NCI-H1048 (cell line): ENCODE measurements at regions not wholly inside any gene's neighbourhood (a gene's known extent, or its start where the extent isn't known, plus 50 kb on each side); places are given as distances from the start of the nearest gene placed in this dataset.
"Not testable (repeated sequence)": the region's sequence is repeated elsewhere in the genome, so short reads cannot be mapped to it uniquely, and the experiment has no call there.

Experiments used
- DNase-seq: peaks from one replicate; lab custom pipeline; 2025; lab: John Stamatoyannopoulos, UW

- no peak for DNase-seq
Measured at GRCh38 chr7:113301983-113302382, 183.6 kb upstream of the SMIM30 start.

DNA sequence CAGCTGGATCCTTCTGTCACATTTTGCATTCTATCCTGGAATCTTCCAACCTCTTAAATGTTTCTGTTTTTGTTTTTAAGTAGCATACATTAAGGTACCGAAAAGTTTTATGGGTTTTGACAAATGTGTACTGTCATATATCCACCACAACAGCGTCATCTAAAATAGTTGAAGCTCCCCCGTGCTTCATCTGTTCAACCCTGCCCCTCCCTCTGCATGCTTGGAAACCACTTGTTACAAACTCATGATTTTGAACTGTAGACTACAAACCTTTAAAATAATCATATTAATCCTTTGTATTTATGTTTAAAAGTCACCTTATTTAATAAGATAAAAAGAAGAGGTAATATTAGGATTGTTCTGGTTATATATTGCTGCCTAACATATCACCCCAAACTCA lies 182.8 kb upstream of the SMIM30 start:
- DNase-seq, result no peak

- no peak for DNase-seq
Measured at GRCh38 chr7:113299748-113300147, 181.4 kb upstream of the SMIM30 start.

DNA sequence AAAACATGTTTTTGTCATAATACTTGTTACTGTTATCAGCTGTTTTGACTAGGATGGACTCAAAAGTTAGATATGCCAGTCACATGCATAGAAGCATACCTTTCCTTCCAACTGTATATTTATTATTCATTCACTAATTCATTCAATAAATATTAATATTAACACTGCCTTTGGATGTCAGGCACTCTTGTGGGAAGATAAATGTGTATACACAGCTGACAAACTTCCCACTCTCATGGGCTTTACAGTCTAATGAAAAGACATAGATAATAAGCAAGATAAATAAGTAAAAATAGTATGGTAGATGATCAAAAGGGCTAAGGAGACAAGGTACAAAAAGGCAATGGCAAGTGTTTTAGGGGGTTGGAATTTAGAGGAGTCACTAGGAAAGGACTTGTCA lies 180.1 kb upstream of the SMIM30 start:
- DNase-seq, result no peak

DNA sequence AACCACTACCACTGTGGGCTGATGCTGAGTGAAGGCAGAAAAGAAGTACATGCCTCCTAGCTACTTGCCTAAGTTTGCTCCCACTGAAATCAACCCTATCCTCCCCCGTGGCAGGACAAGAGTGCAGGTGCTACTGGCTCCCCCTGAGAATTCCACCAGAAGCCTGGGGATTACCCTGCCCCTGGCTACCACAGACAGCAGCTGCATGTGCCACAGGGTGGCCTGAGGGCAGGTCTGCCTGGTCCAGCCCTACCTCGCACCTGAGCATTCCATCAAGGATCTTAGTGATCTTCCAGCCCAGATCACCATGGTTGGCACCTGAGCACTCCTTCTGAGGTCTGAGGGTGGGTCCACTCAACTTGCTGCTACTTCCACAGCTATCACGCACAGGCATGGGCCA lies 176.4 kb upstream of the SMIM30 start:
- DNase-seq, result no peak

DNA sequence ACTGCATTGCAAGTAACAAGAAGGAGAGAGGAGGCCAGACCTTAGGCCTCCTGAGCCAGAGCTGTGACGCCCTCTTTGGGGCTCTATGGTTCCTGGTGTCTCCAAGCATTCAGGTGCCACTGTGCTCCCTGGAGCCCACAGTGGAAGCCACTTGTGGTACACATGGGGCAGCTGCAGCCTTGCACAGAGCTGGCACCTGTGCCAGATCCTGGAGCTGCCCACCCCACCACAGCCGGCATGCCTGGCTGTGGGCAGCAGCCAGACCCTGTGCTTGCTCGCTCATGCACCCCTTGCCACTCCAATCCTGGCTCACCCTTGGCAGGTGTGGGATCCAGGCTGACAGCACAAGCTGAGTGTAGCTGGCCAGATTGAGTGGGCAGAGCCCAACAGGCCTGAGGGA lies 173.8 kb upstream of the SMIM30 start:
- no peak for DNase-seq

DNA sequence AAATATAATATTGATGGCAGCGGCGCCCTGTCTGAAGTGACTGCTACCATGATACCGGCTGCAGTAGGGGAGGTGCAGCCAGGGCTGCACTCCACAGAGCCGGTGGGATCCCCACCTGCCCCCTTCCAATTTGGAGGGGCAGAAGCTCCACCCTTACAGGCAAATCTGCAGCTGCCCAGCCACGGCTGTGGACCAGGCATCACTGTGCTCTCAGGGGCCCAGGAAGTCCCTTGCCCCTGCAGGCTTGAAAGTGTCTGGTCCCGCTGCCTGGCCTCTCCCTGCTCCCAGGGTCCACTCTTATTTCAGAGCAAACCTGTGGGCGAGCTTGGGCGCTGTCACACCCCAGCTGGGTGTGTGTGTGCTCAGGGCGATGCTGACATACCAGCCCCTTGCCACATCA lies 172.7 kb upstream of the SMIM30 start:
- DNase-seq, result no peak

DNA sequence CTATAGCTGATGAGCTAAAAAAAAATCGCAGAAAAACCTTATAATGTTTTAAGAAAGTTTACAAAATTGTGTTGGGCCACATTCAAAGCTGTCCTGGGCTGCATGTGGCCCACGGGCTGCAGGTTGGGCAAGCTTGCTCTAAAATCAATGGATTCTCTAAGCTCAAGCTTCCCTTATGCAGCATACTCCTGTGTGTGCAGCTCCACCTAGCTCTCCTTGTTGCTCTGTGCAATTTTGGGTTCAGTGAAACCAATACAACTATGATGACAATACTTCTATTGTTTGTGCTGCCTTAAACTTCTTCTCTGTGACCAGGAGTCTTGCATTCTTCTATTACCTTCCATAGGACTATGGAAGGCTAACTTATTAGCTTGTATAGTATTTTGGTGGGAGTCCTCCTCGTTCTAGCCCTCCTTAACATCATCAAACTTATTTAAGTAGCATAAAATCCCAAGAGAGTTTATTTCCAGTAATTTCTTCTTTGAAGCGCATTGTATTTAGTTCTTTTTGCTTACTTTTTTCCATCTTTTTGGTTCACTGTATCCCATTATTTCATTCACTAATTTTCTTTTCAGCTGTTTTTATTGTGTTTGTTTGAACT lies 170.9 kb upstream of the SMIM30 start:
- DNase-seq, result no peak

DNA sequence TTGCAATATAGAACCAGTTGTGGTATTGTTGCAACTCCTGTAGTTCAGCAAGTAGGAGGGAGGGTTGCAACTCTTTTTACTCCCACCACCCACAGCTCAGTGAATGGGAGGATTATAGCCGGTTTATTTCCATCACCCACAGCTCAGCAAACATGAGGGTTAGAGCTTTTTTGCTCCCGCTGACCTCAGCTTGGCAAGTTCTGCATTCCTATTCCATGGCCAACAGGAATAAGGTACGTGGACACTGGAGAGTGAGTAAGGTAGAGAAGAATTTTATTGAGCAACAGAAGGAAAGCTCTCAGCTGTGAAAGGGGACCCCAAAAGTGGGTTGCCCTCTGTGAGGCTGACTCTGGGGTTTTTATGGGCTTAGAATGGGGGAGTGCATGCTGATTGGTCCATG lies 167.1 kb upstream of the SMIM30 start:
- DNase-seq, result no peak

DNA sequence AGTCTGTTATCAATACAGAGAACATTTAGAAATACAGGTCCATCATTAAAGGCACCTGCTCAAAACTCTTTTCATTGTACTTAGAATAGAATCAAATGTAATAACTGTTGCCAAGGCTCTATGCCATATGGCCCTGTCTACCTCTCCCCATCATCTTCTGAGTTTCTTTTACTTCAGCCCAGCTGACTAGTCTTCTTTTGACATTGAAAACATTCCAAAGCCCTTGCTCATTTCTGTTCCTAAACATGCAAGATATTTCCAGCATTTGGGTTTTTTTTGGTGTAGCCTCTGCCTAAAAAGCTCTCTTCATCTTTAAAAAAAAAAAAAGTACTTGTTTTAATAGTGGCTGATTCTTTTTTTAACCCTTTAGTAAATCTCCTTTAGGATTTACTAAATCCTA lies 165.5 kb upstream of the SMIM30 start:
- no peak for DNase-seq

DNA sequence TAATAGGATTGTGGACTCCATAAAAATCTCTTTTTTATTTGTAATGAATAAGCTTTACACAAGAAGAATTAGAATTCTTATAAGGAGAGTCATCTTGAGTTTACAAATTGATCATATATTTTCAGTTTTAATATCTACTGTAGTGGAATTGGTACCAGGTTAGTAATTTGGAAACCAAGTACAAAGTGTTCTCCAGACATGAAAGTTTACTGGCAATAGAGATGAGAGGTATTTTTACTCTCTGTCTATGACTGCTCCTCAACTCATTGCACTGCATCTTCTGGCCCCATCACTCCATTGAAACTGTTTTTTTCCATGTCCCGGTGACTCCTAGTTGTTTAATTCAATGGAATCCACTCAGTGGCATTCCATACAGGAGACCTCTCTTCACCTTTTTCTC lies 164.5 kb upstream of the SMIM30 start:
- no peak for DNase-seq

DNA sequence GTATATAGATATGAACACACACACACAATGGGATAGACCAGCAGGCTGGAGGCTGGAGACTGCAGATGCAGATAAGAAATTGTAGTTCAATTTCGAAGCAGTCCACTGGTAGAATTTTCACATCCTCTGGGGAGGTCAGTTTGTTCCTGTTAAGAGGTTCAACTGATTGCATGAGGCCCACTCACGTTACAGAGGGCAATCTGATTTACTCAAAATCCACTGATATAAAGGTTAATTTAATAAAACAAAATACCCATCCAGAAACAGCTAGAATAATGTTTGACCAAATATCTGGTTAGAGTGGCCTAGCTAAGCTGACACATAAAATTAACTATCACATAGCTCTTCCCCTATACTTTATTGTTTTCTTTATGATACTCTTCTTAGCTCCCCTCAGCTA lies 162.9 kb upstream of the SMIM30 start:
- DNase-seq, result no peak

DNA sequence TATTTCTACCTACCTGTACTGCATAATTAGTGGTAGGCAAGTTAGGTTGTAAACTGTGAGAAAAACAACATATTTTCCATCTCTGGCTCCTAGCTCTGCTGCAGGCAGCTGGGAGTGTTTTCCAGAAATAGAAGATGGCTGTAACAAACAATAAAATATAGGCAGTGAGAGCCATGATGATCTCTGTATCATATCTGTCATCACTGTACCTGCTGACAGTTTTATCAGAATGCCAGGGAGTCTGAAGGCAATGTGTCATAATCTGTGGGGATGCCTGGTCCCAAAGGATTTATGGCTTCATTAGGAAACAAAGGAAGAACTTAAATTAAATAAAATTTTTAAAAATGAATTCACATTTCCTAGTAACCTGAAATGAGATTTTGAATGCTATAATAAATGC lies 160.9 kb upstream of the SMIM30 start:
- DNase-seq, result no peak

DNA sequence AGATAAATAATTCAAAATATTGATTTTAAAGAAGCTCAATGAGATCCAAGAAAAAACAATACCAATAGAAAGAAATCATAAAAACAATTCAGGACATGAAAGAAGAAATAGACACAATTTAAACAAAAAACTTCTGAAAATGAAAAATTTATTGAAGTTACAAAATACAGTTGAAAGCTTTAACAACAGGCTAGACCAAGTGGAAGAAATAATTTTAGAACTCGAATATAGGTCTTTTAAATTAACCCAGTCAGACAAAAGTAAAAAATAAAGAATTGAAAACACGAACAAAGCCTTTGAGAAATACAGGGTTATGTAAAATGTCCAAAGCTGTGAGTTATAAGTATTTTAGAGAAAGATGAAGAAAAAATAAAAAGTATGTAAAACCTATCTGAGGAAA lies 152.4 kb upstream of the SMIM30 start:
- no peak for DNase-seq

DNA sequence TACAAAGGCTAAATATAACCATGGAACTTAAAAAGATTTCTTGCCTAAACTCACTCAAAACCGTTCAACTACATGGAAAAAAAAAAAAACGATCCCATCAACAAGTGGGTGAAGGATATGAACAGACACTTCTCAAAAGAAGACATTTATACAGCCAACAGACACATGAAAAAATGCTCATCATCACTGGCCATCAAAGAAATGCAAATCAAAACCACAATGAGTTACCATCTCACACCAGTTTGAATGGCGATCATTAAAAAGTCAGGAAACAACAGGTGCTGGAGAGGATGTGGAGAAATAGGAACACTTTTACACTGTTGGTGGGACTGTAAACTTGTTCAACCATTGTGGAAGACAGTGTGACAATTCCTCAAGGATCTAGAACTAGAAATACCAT lies 151.2 kb upstream of the SMIM30 start:
- not testable (repeated sequence) for DNase-seq

- no peak for DNase-seq
Measured at GRCh38 chr7:113268757-113269156, 150.4 kb upstream of the SMIM30 start.

DNA sequence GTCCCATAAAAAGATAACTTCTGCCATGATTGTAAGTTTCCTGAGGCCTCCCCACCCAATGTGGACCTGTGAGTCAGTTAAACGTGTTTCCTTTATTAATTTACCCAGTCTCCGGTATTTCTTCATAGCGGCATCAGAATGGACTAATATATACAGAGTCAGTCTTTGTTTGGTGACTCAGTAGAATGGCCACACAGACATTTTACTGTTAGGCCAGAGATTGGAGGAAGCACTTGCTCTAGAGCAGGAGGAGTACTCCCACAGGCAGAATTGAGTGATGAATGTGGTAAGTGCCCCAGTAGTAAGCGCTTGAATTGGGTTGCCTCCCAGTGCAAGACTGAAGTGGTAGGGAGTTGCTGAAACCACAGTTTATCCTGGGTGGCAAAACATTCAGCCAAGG lies 149.5 kb upstream of the SMIM30 start:
- no peak for DNase-seq

GRCh38 chr7:113267271-113267670 lies 148.9 kb upstream of the SMIM30 start:
- DNase-seq, result no peak

- no peak for DNase-seq
Measured at GRCh38 chr7:113263749-113264148, 145.4 kb upstream of the SMIM30 start.

DNA sequence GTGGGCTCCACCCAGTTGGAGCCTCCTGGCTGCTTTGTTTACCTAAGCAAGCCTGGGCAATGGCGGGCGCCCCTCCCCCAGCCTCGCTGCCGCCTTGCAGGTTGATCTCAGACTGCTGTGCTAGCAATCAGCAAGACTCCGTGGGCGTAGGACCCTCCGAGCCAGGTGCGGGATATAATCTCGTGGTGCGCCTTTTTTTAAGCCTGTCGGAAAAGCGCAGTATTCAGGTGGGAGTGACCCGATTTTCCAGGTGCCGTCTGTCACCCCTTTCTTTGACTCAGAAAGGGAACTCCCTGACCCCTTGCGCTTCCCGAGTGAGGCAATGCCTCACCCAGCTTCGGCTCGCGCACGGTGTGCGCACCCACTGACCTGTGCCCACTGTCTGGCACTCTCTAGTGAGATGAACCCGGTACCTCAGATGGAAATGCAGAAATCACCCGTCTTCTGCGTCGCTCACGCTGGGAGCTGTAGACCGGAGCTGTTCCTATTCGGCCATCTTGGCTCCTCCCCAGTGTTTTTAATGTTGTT lies 144.9 kb upstream of the SMIM30 start:
- DNase-seq, result not testable (repeated sequence)

DNA sequence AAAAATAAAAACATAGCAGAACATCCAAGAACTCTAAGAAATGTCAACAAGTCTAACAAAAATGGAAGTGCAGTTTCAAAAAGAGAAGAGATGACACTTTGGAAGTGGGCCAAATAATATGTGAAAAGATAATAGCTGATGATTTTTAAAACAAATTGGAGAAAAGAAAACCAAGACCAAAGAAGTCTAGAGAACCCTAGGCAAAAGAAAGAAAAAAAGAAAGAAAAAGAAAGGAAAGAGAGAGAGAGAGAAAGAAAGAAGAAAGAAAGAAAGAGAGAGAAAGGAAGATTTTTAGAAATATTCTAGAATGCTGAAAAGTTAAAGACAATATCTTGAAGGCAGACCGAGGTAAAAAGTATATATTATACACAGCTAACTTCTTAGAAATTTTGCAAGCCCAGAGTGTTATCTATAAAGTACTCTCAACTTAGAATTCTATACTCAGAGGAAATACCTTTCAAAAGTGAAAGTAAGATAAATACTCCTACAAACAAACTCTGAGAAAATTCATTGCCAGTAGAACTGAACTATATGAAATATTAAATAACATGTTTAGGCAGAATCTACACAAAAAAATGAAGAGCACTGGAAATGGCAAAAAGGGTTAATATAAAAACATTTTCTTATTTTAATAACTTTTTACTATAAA lies 138.7 kb upstream of the SMIM30 start:
- no peak for DNase-seq

DNA sequence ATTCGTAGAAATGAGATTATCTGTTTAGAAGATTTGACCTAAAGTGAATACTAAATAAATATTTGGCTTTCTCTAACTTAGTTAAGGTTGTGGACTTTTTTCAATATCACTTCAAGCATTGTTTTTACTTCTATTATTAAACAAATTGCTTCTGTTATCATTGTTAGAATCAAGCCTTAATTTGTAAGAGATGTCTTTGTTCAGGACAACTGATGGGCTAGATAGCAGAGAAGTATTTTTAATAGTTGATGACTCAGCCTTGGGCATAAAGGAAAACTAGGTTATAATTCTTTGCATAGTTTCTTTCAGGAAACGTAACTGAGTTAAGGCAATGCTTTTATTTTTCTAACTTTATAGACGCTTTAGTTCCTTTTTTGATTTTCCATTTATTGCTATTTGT lies 128.8 kb upstream of the SMIM30 start:
- DNase-seq, result no peak

- no peak for DNase-seq
Measured at GRCh38 chr7:113246738-113247137, 128.4 kb upstream of the SMIM30 start.

- no peak for DNase-seq
Measured at GRCh38 chr7:113232885-113233284, 114.5 kb upstream of the SMIM30 start.
